ENCODE measurements at regions not wholly inside any gene's neighbourhood (a gene's known extent, or its start where the extent isn't known, plus 50 kb on each side); places are given as distances from the start of the nearest gene placed in this dataset.

DNA sequence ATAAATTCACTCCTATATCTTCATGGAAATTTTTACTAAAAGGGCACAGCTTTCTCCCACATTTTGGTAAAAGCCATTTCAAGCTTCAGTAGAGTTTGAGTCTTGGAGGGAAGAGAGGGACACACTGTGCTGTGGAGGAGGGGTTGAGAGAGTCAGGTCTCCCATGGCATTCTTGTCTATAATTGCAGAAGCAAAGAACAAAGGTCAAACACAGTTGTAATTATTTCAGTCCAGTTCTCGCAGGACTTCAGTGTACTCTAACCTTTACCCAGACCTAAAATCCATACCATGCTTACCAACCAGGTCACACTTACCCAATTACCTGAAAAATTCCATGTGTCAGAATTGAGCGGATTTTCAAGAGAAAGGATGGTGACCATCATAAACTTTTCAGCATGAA is 298.4 kb downstream of the XPNPEP1 start:
- TF ChIP-seq, protein P1, sequence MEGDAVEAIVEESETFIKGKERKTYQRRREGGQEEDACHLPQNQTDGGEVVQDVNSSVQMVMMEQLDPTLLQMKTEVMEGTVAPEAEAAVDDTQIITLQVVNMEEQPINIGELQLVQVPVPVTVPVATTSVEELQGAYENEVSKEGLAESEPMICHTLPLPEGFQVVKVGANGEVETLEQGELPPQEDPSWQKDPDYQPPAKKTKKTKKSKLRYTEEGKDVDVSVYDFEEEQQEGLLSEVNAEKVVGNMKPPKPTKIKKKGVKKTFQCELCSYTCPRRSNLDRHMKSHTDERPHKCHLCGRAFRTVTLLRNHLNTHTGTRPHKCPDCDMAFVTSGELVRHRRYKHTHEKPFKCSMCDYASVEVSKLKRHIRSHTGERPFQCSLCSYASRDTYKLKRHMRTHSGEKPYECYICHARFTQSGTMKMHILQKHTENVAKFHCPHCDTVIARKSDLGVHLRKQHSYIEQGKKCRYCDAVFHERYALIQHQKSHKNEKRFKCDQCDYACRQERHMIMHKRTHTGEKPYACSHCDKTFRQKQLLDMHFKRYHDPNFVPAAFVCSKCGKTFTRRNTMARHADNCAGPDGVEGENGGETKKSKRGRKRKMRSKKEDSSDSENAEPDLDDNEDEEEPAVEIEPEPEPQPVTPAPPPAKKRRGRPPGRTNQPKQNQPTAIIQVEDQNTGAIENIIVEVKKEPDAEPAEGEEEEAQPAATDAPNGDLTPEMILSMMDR (IDR thresholded peaks at IDR 0.05) = no peak
- TF ChIP-seq POLR2A (IDR thresholded peaks at IDR 0.05) = no peak

Data from ovary (tissue), 3 donors.